CD4-positive, alpha-beta T cell treated with Interleukin-17A for 4 hours (primary cell): ENCODE measurements at regions not wholly inside any gene's neighbourhood (a gene's known extent, or its start where the extent isn't known, plus 50 kb on each side); places are given as distances from the start of the nearest gene placed in this dataset.

Experiments
- DNase-seq: peaks from one replicate; pipeline ENCODE4 v3.0.0-alpha.2; 2020; ENCODE audit warnings: mixed read lengths

GRCh38 chr10:91149550-91149949, 70.9 kb upstream of the PCGF5 start:
- no peak for DNase-seq

- no peak for DNase-seq
Observed at GRCh38 chr10:91150631-91151030, 69.8 kb upstream of the PCGF5 start.

DNA sequence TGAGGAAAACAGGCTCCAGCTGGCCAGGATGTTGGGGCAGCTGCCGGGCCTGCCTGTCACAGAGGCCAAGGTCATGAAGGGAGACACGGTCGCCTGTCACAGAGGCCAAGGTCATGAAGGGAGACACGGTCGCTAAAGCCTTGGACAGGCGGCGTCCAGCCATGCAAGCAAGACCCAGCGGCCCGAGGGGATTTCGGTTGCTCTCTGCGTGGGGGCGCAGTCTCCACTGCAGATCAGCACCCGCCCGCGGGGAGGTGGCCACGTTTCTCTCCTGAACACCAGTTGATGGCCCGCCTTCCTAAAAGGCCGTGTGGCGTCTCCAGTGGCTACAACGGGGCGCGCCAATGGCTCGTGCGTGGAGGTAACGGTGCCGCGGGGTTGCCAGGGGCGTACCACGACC, 67.0 kb upstream of the PCGF5 start:
- no peak for DNase-seq

GRCh38 chr10:91154842-91155241, 65.6 kb upstream of the PCGF5 start:
- no peak for DNase-seq

GRCh38 chr10:91156196-91156595, 64.3 kb upstream of the PCGF5 start:
- no peak for DNase-seq

DNA sequence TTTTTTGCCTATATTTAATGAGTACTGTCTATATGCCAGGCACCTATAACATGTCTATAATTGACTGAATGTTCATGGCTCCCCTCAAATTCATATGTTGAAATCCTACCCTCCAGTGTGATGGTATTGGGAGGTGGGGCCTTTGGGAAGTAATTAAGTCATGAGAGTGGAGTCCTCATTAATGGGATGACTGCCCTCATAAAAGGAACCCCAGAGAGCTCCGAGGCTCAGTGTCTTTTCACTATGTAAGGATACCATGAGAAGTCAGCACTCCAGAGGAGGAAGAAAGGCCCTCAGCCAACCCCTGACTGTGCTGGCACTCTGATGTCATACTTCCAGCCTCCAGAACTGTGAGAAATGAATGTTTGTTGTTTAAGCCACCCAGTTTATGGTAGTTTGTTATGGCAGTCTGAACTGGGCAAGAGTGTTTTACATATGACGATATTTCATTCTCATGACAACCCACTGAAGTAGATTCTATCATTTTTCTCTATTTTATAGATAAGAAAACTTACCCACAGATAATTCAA, 61.1 kb upstream of the PCGF5 start:
- DNase-seq, result no peak

GRCh38 chr10:91162050-91162494, 58.4 kb upstream of the PCGF5 start:
- DNase-seq, result peak; percentile 43

DNA sequence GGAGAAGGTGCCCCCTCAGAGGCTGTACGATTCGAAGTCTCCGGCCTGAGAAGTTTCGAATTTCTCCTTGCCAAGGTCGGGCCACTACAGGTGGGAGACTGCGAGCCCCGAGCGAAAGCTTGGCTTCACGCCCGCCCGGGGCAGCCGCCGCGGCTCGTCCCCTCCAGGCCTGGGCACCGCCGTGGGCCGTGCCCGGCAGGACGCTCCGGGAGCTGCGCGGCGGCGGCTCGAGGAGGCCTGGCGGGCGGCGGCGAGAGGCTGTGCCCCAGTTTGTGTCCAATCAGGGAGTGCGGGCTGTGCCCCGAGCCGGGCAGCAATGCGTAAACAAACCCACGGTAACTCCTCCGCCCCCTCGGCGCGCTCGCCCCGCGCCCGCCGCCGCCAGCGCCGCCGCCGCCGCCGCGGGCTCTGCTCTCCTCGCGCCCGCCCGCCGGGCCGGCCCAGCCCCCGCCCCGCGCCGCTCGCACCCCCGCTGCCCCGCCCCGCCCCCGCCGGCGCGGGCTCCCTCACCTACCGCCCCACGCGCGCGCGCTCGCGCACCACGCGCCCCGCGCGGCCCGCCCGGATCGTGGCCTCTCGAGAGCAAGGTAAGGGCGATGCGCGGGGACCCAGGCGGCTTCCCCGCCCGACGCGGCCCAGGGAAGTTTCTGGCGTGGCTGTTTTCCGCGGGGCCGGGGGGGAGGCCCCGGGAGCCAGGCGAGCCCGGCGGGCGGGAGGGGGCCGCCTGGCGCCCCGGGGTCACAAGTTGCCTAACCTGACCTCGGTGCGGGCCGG, 57.8 kb upstream of the PCGF5 start:
- DNase-seq, result peak; percentile 87

GRCh38 chr10:91163269-91163868, 57.1 kb upstream of the PCGF5 start:
- peak; percentile 80 for DNase-seq

DNA sequence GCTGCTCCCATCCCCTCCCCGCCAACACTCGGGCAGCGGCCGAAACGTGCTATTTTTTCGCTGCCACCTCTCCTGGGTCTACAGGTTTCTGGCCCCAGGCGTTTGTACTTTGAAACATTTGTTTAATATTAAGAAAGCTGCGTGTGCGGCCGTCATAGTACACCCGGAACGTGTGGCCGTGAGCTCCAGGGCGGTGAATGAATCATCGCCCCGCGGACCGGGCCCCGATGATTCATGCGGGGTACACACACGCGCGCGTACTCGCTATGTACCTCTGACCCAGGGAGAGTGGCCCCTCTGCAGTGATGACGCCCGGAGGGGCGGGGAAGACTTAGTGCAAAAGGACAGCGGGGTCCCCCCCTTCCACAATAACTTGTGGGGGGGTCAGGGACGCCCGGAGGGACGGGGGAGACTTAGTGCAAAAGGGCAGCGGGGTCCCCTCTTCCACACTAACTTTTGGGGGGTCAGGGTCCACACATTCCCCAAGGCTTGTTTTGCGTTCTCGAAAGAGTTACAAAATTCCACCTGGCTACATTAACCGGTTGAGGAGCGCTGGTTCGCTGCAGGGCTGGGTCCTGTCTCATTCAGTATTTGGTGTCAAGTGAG, 56.5 kb upstream of the PCGF5 start:
- DNase-seq, result peak; percentile 82

DNA sequence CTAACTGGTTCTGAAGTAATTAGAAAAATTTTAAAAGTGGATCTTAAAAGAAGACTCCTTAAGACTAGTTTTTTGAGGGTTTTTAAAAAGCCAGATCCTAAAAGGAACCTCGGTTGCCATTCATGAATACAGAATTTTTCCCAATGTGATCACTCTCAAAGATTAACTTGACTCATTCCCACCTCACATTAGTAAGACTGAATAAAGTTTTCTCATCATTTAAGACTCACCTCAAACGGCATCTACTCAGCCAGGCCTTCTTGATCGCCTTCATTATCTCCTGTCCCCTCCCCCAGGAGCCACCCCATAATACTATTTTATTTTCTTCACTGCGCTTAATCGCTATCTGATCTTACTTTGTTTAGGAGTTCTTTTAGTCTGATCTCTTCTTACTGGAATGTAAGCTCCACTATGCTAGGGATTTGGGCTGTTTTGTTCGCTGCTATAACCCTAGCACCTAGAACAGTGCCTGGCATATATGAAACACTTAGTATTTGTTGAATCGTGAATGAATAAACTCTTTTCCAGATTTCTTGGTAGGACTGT, 55.9 kb upstream of the PCGF5 start:
- no peak for DNase-seq

DNA sequence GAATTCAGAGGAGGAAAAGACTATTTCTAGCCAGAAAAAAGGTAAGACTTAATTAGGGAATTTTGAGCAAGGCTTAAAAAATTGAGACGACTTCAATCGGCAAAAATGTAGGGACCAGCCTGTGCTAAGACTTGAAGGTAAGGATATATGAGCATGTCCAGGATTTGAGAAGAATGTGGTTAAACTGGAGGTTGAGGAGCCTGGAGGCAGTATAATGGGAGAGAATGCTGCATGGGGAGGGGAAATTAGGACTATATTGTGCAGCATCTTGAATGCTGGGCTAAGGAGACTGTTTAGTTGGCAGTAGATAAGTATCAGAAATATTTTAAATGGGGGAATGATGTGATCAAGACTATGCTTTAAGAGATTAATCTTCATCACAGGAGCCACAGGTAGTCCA, 53.1 kb upstream of the PCGF5 start:
- DNase-seq, result no peak

DNA sequence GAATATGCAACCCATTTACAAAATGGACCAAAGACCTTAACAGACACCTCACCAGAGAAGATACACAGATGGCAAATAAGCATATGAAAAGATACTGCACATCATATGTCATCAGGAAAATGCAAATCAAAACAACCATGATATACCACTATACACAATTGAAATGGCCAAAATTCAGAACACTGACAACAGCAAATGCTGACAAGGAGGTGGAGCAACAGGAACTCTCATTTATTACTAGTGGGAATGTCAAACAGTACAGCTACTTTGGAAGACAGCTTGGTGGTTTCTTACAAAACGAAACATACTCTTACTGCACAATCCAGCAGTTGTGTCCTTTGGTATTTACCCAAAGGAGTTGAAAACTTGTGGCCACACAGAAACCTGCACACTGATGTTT, 50.0 kb upstream of the PCGF5 start:
- DNase-seq, result no peak
